SK-N-SH treated with all-trans-retinoic acid at 6 μM for 48 hours (cell line): ENCODE measurements at regions not wholly inside any gene's neighbourhood (a gene's known extent, or its start where the extent isn't known, plus 50 kb on each side); places are given as distances from the start of the nearest gene placed in this dataset.

Experiments
- ATAC-seq: fragments of 200-7000 bp; cut with Tn5 transposase; 3 replicates; pipeline ENCODE4 v1.9.1; 2020; ENCODE audit warnings: mild to moderate bottlenecking, moderate library complexity
- ARNTL ChIP-seq: fragments of 450-650 bp; formaldehyde crosslinking; IDR thresholded peaks from 2 replicates; pipeline ENCODE4 v1.5.0; 2020; ENCODE audit warnings: low read depth, mild to moderate bottlenecking, moderate library complexity, borderline replicate concordance
- CREB5 ChIP-seq: fragments of 250-450 bp; sonication (Bioruptor Pico); IDR thresholded peaks from 2 replicates; pipeline ENCODE4 v1.5.1; 2020; ENCODE audit warnings: low read depth, mild to moderate bottlenecking, moderate library complexity
- CSDC2 ChIP-seq: fragments of 250-450 bp; sonication (Bioruptor Pico); IDR thresholded peaks from 2 replicates; pipeline ENCODE4 v1.5.0; 2020; ENCODE audit warnings: mild to moderate bottlenecking, moderate library complexity
- CSRNP3 ChIP-seq: fragments of 250-450 bp; sonication (Bioruptor Pico); IDR thresholded peaks from 2 replicates; pipeline ENCODE4 v1.5.1; 2021; ENCODE audit warnings: mild to moderate bottlenecking, moderate library complexity
- ESRRG ChIP-seq: fragments of 250-450 bp; sonication (Bioruptor Pico); IDR thresholded peaks from 2 replicates; pipeline ENCODE4 v1.6.1; 2021; ENCODE audit warnings: mild to moderate bottlenecking
- GLIS3 ChIP-seq: fragments of 250-450 bp; sonication (Bioruptor Pico); IDR thresholded peaks from 2 replicates; pipeline ENCODE4 v1.5.0; 2020; ENCODE audit warnings: mild to moderate bottlenecking, moderate library complexity
- ISL1 ChIP-seq: fragments of 250-450 bp; sonication (Bioruptor Pico); IDR thresholded peaks from 2 replicates; pipeline ENCODE4 v2.1.2; 2022; ENCODE audit warnings: mild to moderate bottlenecking, moderate library complexity
- OSR1 ChIP-seq: fragments of 250-450 bp; sonication (Bioruptor Pico); IDR thresholded peaks from 2 replicates; pipeline ENCODE4 v1.8.0; 2022; ENCODE audit warnings: moderate library complexity, mild to moderate bottlenecking, inconsistent platforms
- PATZ1 ChIP-seq: fragments of 250-450 bp; sonication (Bioruptor Pico); IDR thresholded peaks from 2 replicates; pipeline ENCODE4 v1.8.0; 2020; ENCODE audit warnings: mild to moderate bottlenecking, moderate library complexity, borderline replicate concordance
- POU6F1 ChIP-seq: fragments of 250-450 bp; sonication (Bioruptor Pico); IDR thresholded peaks from 2 replicates; pipeline ENCODE4 v1.8.0; 2021; ENCODE audit warnings: low read depth, mild to moderate bottlenecking, moderate library complexity, borderline replicate concordance
- PPARA ChIP-seq: fragments of 250-450 bp; sonication (Bioruptor Pico); IDR thresholded peaks from 2 replicates; pipeline ENCODE4 v1.5.0; 2020; ENCODE audit warnings: mild to moderate bottlenecking, borderline replicate concordance
- RARB ChIP-seq: fragments of 250-450 bp; sonication (Bioruptor Pico); IDR thresholded peaks from 2 replicates; pipeline ENCODE4 v1.8.0; 2021; ENCODE audit warnings: mild to moderate bottlenecking, moderate library complexity
- SNAI2 ChIP-seq: fragments of 250-450 bp; sonication (Bioruptor Pico); IDR thresholded peaks from 2 replicates; pipeline ENCODE4 v1.5.0; 2020; ENCODE audit warnings: mild to moderate bottlenecking, moderate library complexity
- TCF4 ChIP-seq: fragments of 250-450 bp; sonication (Bioruptor Pico); IDR thresholded peaks from 2 replicates; pipeline ENCODE4 v1.8.0; 2021; ENCODE audit warnings: mild to moderate bottlenecking, moderate library complexity, borderline replicate concordance
- TOX ChIP-seq: fragments of 250-450 bp; sonication (Bioruptor Pico); IDR thresholded peaks from 2 replicates; pipeline ENCODE4 v1.8.0; 2021; ENCODE audit warnings: mild to moderate bottlenecking, moderate library complexity, borderline replicate concordance
- ZC3H10 ChIP-seq: fragments of 250-450 bp; sonication (Bioruptor Pico); IDR thresholded peaks from 2 replicates; pipeline ENCODE4 v1.5.1; 2021; ENCODE audit warnings: mild to moderate bottlenecking, moderate library complexity
- ZFP3 ChIP-seq: fragments of 250-450 bp; sonication (Bioruptor Pico); IDR thresholded peaks from 2 replicates; pipeline ENCODE4 v1.5.0; 2020; ENCODE audit warnings: mild to moderate bottlenecking, moderate library complexity
- ZFP30 ChIP-seq: fragments of 450-650 bp; formaldehyde crosslinking; IDR thresholded peaks from 2 replicates; pipeline ENCODE4 v1.5.0; 2022; ENCODE audit warnings: mild to moderate bottlenecking, moderate library complexity
- ZNF565 ChIP-seq: fragments of 450-650 bp; formaldehyde crosslinking; conservative IDR thresholded peaks from 2 replicates; pipeline ENCODE4 v1.5.0; 2020; ENCODE audit warnings: low read depth, mild to moderate bottlenecking, moderate library complexity
- ZNF70 ChIP-seq: fragments of 450-650 bp; formaldehyde crosslinking; IDR thresholded peaks from 2 replicates; pipeline ENCODE4 v1.5.0; 2020; ENCODE audit warnings: mild to moderate bottlenecking, moderate library complexity
- ZNF8 ChIP-seq: fragments of 450-650 bp; formaldehyde crosslinking; IDR thresholded peaks from 2 replicates; pipeline ENCODE4 v1.5.0; 2020; ENCODE audit warnings: mild to moderate bottlenecking, moderate library complexity

DNA sequence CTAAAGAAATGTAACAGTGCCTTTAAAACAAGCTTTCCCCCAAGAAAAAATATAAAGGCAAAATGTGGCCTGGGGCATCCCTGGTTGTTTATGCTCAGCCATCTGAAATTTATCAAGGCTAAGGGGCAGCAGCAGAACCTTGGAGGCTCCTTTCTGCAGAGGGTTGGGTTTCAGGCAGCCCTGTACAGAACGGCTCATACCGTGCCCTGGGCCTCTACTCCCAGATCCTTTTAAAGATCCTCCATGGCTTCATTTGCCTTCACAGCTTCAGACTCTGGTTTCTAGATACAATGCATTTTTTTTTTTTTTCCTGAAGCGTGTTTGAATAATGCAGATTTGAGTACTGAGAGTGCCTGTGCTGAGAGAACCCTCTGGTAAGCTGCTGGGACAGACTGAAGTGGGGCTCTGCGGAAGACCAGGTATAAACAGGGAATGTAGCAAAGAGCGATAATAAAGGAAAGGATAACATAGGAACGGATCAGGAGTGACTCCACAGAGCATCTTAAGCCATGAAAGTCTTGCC is 172.7 kb downstream of the DIRAS2 start:
- no peak for ATAC-seq
- TF ChIP-seq PATZ1 (CRISPR knock-in tag) (no peak), ZFP30 (CRISPR knock-in tag) (no peak), ZNF565 (no peak), ESRRG (CRISPR knock-in tag) (no peak), ARNTL (CRISPR knock-in tag) (no peak), TCF4 (CRISPR knock-in tag) (no peak)

DNA sequence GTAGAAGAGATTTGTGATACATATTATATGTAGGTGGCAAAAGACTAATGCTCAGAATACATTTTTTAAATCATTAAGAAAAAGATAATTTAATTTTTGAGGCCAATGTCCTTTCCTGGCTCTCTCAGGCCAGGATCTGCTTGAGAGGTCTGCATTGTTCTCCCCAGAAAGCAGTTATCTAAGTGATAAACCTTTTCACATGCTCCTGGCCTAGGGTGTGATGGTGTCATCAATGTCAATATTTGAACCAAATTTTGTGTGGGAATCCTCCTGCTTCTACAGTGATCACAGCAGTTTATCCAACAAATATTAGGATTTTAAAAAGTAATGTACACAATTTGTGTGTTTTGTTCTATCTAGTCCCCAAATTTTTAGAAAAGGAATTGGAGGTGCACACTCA is 166.6 kb downstream of the DIRAS2 start:
- no peak for TF ChIP-seq PATZ1 (CRISPR knock-in tag)
- TF ChIP-seq ISL1 (CRISPR knock-in tag): no peak
- no peak for TF ChIP-seq ZNF565
- TF ChIP-seq CSRNP3: no peak
- TF ChIP-seq POU6F1 (CRISPR knock-in tag): no peak
- TF ChIP-seq CREB5: no peak
- TF ChIP-seq ZC3H10 (CRISPR knock-in tag): no peak
- TF ChIP-seq ZFP30 (CRISPR knock-in tag): no peak
- TF ChIP-seq ZFP3 (CRISPR knock-in tag): no peak
- no peak for TF ChIP-seq ZNF8 (CRISPR knock-in tag)
- TF ChIP-seq SNAI2: no peak
- TF ChIP-seq PPARA: no peak
- TF ChIP-seq ESRRG (CRISPR knock-in tag): no peak
- ATAC-seq: no peak

DNA sequence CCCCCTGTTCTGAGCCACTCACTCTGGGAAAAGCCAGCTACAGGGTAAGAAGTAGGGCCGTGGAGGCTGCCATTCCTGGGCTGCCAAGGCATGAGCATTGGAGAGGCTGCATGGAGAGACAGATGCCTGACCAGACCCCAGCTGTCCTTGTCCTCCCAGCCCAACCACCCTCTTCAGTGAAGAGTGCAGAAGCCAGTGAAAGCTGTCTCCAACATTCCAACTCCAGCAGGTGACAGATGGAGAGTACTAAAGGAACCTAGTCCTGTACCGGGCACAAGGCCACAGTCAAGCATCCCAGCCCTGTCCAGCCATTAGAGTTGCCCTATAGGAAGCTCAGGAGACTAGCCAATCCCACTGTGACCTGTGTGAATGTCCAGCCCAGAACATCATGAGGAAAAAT is 165.1 kb downstream of the DIRAS2 start:
- no peak for TF ChIP-seq ZFP3 (CRISPR knock-in tag)
- no peak for TF ChIP-seq ISL1 (CRISPR knock-in tag)
- TF ChIP-seq TOX (CRISPR knock-in tag): no peak
- no peak for TF ChIP-seq OSR1 (CRISPR knock-in tag)
- ATAC-seq: no peak

- TF ChIP-seq CREB5 (no peak), ISL1 (CRISPR knock-in tag) (no peak), ARNTL (CRISPR knock-in tag) (no peak), RARB (CRISPR knock-in tag) (no peak), ZC3H10 (CRISPR knock-in tag) (no peak), ZNF8 (CRISPR knock-in tag) (no peak), ZNF70 (CRISPR knock-in tag) (no peak), GLIS3 (CRISPR knock-in tag) (no peak), CSDC2 (CRISPR knock-in tag) (no peak), ZNF565 (no peak), TOX (CRISPR knock-in tag) (no peak)
- no peak for ATAC-seq
Measured at GRCh38 chr9:90478821-90479220, 163.8 kb downstream of the DIRAS2 start.
